HAP-1 (cell line): ENCODE measurements at regions not wholly inside any gene's neighbourhood (a gene's known extent, or its start where the extent isn't known, plus 50 kb on each side); places are given as distances from the start of the nearest gene placed in this dataset.

Experiments
- DNase-seq, 2 experiments: peaks; one replicate each; pipeline ENCODE4 v3.0.0-alpha.2; 2016 to 2020; ENCODE audit warnings: low spot score in 2 of 2
- H3K27me3 ChIP-seq: fragments of 250-450 bp; sonication (Bioruptor Pico); 2 replicates; pipeline ENCODE4 v1.5.1; 2020; ENCODE audit warnings: low read depth, mild to moderate bottlenecking, moderate library complexity
- H3K36me3 ChIP-seq: fragments of 250-450 bp; sonication (Bioruptor Pico); replicated peaks from 2 replicates; pipeline ENCODE4 v1.5.1; 2020; ENCODE audit warnings: mild to moderate bottlenecking
- H3K4me1 ChIP-seq: fragments of 250-450 bp; sonication (Bioruptor Pico); 2 replicates; pipeline ENCODE4 v1.5.1; 2020; ENCODE audit warnings: mild to moderate bottlenecking
- H3K4me3 ChIP-seq: fragments of 250-450 bp; sonication (Bioruptor Pico); 2 replicates; pipeline ENCODE4 v1.5.1; 2020; ENCODE audit warnings: mild to moderate bottlenecking, moderate library complexity
- H3K9me3 ChIP-seq: fragments of 250-450 bp; sonication (Bioruptor Pico); 2 replicates; pipeline ENCODE4 v1.5.1; 2020; ENCODE audit warnings: mild to moderate bottlenecking, moderate library complexity
- in situ Hi-C: fragments of 300-500 bp; cut with MboI; formaldehyde crosslinking; loops from 3 replicates; pipeline ENCODE4 v1.14.3; 2020; ENCODE audit warnings: low sequenced_read_pairs, inconsistent platforms, mixed read lengths

DNA sequence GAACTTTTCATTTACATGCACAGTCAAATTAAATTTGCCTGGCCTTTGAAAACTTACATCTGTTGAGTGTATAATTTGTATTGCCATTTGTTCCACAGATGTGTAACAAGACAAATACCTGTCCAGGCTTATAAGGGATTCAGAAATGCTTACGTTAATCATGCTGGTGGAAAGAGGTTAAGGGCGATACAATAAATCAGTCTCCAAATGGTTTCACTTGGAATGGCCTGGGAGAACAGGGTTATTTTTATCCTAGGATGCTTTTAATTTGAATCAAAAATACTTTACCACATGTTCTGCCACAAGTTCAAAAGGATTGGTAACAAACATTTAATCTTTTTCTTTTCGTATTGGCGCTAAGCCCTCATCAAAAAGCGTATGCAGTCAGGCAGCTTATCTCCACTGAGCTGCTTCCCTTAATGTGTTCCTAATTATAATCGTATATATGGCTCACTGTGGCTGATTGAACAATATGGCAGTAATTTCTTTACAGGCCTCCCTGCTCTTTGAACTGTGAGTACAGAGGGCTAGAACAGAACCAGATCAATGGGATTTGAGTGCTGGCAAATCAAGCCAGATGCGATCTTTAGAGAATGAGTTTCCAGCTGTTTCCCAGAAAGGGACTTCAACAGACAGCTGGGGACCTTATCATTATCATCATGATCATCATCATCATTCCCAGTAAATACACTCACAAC, 425.7 kb downstream of the SPRY2 start:
- Histone ChIP-seq H3K4me3 (no peak overlapping the region), H3K27me3 (no peaks in the 10 kb centered on the region), H3K9me3 (no peaks in the 10 kb centered on the region), H3K36me3 (no peaks in the 10 kb centered on the region), H3K4me1 (peaks cover 16% of the 10 kb centered on the region)
- in situ Hi-C loops: no loop called here
- no peak for DNase-seq

DNA sequence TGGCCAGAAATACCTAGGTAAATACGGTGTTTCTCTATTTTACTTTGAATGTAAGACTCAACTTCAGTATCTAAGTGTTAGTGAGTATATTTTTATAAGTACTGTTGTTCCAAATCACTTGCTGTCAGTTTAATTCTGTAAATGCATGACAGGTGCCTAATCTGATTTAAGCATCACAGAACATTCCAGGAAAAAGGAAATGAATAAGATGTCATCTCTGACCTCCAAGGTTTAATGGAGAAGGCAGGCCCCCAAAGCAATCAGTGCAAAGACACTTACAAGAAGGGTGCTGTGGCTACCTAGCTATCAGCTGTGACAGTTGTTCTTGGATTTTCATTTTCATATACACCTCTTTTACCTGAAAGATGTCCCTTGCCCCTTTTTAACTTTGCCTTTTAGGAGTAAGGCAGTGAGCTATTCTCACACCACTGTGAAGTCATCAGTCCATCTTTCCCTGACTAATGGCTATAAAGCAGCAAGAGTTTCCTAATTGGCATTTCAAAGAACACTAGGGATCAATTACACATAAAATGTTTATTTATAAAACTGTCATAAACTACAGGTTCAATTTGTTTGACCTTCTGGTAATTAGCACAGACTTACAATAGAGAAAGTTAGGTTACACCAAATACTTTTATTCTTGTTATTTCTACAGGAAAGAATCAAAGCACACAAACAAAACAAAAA, 427.6 kb downstream of the SPRY2 start:
- Histone ChIP-seq H3K36me3 (no peaks in the 10 kb centered on the region), H3K27me3 (no peaks in the 10 kb centered on the region), H3K4me1 (peaks cover 13% of the 10 kb centered on the region), H3K9me3 (no peaks in the 10 kb centered on the region), H3K4me3 (no peak overlapping the region)
- in situ Hi-C loops: no loop called here
- no peak for DNase-seq

DNA sequence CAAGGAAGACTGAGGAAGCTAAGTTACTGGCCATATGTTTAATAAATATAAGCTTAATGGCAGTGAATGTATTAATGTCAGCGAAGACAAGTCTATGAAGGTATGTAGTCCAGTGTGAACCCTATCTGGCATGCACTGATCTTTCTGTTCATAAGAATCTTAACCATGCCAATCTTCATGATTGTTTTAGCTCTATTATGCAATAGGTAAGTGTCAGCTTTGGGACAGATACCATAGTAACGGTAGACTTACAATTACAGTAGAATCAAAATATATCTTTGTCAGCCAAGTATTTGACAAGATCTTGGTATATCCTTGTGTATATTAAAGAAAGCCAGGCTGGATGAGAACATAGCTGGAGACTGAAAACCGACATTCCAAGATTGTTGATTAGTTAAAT, 428.5 kb downstream of the SPRY2 start:
- H3K9me3 ChIP-seq: no peaks in the 10 kb centered on the region
- no peak for DNase-seq
- no peaks in the 10 kb centered on the region for H3K27me3 ChIP-seq
- in situ Hi-C loops: no loop called here
- H3K4me1 ChIP-seq: peaks cover 13% of the 10 kb centered on the region
- H3K4me3 ChIP-seq: no peak overlapping the region
- H3K36me3 ChIP-seq: no peaks in the 10 kb centered on the region

DNA sequence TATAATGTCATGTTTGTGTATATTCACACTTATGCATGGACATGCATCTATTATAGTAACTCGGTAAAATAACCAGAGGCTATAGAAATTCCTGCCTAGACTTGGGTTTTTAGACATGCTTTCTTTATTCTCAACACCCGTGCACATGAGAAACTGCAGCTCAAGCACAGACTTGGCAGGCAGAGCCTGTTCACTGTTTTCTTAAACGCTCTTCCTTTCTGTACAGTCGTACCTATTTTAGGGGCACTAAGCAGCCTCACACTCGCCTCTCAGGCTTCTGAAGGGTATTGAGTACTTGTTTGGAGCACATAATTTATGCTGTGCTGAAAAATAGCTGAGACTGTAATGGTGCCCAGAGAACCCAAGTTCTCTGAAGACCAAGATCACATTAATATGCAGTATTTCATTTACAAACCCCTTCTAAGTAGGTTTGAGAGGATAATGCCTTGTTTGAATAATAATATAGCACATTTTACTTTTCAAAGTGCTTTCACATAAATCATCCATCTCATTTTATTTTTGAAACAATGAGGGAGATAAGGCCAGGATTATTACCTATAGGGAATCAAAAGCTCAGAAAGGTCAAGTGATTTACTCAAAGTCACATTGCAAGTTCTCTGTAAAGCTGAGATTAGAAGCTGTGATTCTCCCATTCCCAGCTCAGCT, 429.9 kb downstream of the SPRY2 start:
- no peaks in the 10 kb centered on the region for H3K36me3 ChIP-seq
- DNase-seq: peak; percentile 47 to 91
- no peaks in the 10 kb centered on the region for H3K9me3 ChIP-seq
- in situ Hi-C loops: no loop called here
- H3K27me3 ChIP-seq: no peaks in the 10 kb centered on the region
- peaks cover 13% of the 10 kb centered on the region for H3K4me1 ChIP-seq
- no peak overlapping the region for H3K4me3 ChIP-seq

DNA sequence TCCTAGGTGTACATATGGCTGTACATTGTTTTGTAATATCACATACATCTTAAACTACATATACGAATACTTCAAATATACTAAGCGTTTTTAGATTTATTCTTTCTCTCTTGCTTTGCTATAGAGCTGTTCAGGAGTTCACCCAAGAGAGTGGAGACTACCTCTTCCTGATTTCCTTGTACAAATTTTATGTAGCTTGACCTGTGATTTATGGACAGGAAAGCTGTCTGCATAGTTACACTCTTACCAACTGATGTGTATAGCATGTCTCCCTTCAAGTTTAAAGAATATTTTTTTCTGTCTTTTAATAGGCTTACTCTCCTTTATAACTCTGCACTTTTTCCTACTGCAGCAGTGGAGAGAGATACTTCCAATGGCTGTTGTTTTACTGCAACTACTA, 428.7 kb downstream of the NDFIP2 start:
- Histone ChIP-seq H3K36me3 (no peaks in the 10 kb centered on the region), H3K4me3 (no peak overlapping the region), H3K4me1 (peaks cover 13% of the 10 kb centered on the region), H3K9me3 (no peaks in the 10 kb centered on the region), H3K27me3 (no peaks in the 10 kb centered on the region)
- in situ Hi-C loops: no loop called here
- DNase-seq: no peak

DNA sequence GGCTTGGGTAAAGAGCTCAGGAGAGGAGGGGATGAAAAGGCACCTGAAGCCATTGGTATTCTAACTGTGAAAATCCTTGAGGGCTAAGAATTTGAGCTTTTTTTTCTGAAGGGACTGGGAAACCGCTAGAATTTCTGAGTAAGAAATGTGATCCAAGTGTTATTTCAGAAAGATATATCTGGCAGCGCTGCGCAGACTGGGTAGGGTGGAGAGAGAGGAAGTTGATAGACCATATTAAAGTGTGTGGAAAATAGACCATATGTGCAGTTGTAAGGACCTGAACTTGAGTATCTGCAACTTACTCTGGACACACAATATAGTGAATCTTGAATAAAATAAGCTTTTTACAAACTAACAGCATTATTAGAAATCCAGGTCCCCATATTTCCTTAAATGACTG, 427.4 kb downstream of the NDFIP2 start:
- in situ Hi-C loops: no loop called here
- Histone ChIP-seq H3K27me3 (no peaks in the 10 kb centered on the region), H3K4me3 (no peak overlapping the region), H3K36me3 (no peaks in the 10 kb centered on the region), H3K4me1 (peaks cover 13% of the 10 kb centered on the region), H3K9me3 (no peaks in the 10 kb centered on the region)
- no peak for DNase-seq

DNA sequence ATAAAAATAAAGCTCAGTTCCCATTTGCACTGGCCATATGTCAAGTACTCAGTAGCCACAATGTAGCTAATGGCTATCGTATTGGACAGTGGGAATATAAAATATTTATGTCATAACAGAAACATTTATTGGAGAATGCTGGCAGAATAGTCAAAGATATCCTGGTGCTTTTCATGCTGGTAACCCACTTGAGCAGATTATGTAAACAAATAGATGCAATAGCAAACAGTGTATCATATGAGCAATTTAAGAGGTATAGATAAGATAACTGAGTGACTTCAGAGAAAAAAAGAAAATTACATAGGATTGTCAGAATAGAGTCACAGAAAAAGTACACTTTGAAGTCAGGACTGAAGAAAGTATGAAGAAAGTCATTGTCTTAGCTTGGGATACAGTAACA, 426.6 kb downstream of the NDFIP2 start:
- no peaks in the 10 kb centered on the region for H3K36me3 ChIP-seq
- in situ Hi-C loops: no loop called here
- no peak for DNase-seq

DNA sequence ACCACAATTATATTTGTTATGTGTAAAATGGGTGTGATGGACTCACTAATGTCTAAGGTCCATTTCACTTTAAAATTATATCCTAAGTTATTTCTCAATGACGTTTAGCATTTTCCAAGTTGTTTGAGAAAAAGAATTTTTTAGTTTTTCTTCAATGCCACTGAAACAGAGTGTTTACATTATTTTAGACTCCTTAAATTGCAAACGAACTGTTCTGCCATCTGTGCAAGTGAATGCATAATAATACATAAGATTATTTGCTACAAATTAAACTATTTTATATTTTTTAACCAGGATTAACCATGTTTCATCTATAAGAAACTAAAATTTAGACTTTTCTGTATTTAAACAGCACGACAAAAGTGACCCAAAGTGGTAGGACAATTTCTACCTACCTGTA, 425.4 kb downstream of the NDFIP2 start:
- no peaks in the 10 kb centered on the region for H3K9me3 ChIP-seq
- H3K27me3 ChIP-seq: no peaks in the 10 kb centered on the region
- no peaks in the 10 kb centered on the region for H3K36me3 ChIP-seq
- in situ Hi-C loops: no loop called here
- peaks cover 10% of the 10 kb centered on the region for H3K4me1 ChIP-seq
- H3K4me3 ChIP-seq: no peak overlapping the region
- DNase-seq: no peak

More for the DNA sequence above, 426.6 kb downstream of the NDFIP2 start:
- H3K9me3 ChIP-seq: no peaks in the 10 kb centered on the region
- peaks cover 13% of the 10 kb centered on the region for H3K4me1 ChIP-seq
- no peaks in the 10 kb centered on the region for H3K27me3 ChIP-seq
- H3K4me3 ChIP-seq: no peak overlapping the region

DNA sequence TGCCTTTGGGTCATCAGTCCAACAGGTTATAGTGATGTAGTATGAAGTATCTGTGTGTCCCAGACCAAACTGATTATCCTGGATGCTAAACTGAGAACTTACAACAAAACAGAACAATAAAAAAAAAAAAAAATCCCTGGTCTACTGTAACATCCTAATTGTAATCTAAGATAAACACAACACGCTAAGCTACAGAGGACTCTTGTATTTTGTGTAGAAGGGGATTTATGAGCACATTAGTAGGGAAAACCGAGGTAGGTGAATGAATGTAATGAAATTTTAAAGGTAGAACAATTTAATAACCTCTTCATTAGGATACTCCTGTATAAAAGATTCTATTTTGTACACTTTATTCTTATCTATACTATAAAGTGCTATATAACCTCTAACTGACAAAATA, 424.1 kb downstream of the NDFIP2 start:
- H3K36me3 ChIP-seq: no peaks in the 10 kb centered on the region
- no peaks in the 10 kb centered on the region for H3K4me1 ChIP-seq
- H3K9me3 ChIP-seq: no peaks in the 10 kb centered on the region
- H3K4me3 ChIP-seq: no peak overlapping the region
- H3K27me3 ChIP-seq: no peaks in the 10 kb centered on the region
- in situ Hi-C loops: no loop called here
- DNase-seq: no peak

DNA sequence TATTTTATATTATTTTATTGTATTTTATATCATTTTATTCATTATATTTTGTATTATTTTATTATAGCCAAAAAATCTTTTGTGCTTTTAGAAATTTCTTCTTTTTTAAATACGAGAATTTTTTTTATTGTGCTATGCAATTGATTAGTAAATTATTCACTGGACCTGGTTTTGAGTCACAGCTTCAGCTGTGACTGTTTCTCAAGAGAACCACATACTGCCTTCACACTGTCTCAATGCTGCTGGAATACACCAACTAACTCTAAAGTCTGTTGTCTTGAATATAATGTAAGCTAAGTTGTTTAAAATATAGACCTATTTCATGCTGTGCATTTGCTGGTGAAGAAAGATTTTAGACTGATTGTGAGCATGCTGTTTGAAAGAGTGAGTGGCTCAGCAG, 423.6 kb downstream of the NDFIP2 start:
- Histone ChIP-seq H3K4me1 (no peaks in the 10 kb centered on the region), H3K27me3 (no peaks in the 10 kb centered on the region), H3K9me3 (no peaks in the 10 kb centered on the region), H3K4me3 (no peak overlapping the region), H3K36me3 (no peaks in the 10 kb centered on the region)
- in situ Hi-C loops: no loop called here
- no peak for DNase-seq

DNA sequence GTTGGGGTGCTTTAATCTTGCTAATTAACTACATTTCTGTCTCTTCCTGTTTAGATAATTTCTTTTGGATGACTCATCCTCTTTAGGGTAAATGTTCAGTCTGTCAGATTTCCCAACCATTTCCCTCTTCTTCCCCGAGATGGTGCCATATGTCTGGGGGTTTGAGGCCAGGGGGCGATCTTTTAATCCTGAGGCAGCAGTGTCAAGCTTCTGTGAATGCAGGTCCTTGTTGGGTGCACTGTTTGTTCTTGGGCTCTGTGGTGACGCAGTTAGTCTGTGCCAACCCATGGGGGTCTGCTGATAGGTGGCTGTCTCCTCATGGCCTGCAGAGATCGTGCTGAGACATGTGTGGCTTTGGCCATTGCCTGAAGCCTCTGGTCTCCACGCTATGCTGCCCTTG, 420.4 kb downstream of the NDFIP2 start:
- DNase-seq: no peak
- Histone ChIP-seq H3K4me1 (peaks cover 5% of the 10 kb centered on the region), H3K36me3 (no peaks in the 10 kb centered on the region), H3K4me3 (no peak overlapping the region), H3K9me3 (no peaks in the 10 kb centered on the region), H3K27me3 (no peaks in the 10 kb centered on the region)
- in situ Hi-C loops: no loop called here

DNA sequence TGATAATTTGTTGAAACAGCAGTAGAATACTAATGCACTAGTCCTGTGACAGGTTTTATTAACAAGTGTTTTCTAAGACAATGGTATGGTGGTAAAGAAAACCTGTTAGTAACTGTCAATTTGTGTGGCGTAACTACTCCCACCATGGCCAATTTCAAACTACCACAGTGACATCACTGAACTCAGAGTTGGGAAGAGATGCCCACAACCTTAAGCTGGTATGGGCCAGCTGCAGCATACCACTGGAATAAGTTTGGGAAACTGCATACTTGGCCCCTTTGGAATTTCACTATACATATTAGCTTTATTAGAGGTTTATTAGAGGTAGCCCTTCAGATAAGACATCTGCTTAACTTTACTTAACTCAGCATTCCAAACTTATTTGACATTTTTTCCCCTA, 419.4 kb downstream of the NDFIP2 start:
- in situ Hi-C loops: no loop called here

DNA sequence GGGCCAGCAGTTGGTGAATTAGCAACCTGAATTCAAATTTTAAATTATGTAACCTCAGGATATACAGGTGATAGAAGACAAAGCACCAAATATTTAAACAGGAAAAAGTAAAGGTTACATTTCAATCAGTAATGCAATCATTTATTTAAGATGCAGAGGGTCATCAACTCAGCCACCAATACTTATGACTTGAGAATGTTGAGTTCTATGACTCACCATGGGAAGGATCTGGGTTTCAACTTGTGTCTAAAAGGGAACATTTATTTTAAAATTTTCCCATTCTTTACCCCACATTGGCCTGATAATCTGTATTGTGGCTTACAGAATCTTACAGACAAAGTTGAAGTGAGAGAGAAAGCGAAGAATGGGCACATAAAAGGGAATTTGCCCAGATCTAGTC, 418.0 kb downstream of the NDFIP2 start:
- Histone ChIP-seq H3K27me3 (no peaks in the 10 kb centered on the region), H3K36me3 (no peaks in the 10 kb centered on the region), H3K4me3 (no peak overlapping the region), H3K4me1 (peaks cover 6% of the 10 kb centered on the region), H3K9me3 (no peaks in the 10 kb centered on the region)
- in situ Hi-C loops: no loop called here
- DNase-seq: no peak

More for the DNA sequence above, 419.4 kb downstream of the NDFIP2 start:
- Histone ChIP-seq H3K36me3 (no peaks in the 10 kb centered on the region), H3K4me3 (no peak overlapping the region), H3K27me3 (no peaks in the 10 kb centered on the region), H3K9me3 (no peaks in the 10 kb centered on the region), H3K4me1 (peaks cover 6% of the 10 kb centered on the region)
- no peak for DNase-seq

DNA sequence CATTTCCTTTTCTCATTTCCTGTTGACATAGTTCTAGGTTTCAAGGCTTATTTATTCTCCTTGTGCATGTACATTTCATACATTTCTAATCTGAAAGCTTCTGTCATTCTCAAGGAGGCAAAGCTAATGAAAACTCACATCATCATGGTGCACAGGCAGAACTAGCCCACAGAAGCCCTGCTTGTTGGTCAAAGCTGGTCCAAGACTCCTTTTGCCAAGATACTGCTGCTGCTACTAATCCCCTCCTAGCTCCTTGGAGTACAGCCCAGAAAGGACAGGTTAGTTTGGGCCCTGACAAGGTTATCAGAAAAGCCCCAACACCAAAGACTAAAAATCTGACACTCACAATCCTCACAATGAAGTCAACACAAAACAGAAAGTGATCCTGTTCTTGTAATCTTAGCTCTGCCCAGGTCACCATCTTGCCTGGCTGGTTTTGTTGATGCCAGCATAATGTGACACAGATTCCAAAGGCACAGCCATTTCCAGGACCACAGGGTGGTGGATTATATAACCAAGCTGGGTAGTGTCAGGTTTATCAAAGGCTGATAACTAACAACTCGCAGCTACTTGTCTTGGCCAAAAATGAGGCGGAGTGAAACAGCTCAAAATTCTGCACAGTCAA, 417.4 kb downstream of the NDFIP2 start:
- no peaks in the 10 kb centered on the region for H3K9me3 ChIP-seq
- peaks cover 6% of the 10 kb centered on the region for H3K4me1 ChIP-seq
- H3K36me3 ChIP-seq: no peaks in the 10 kb centered on the region
- no peaks in the 10 kb centered on the region for H3K27me3 ChIP-seq
- no peak overlapping the region for H3K4me3 ChIP-seq
- DNase-seq: no peak
- in situ Hi-C loops: no loop called here
